PC-3 (cell line): ENCODE measurements at regions not wholly inside any gene's neighbourhood (a gene's known extent, or its start where the extent isn't known, plus 50 kb on each side); places are given as distances from the start of the nearest gene placed in this dataset.

ENCODE experiments used
- EZH2 ChIP-seq: fragments of 300-600 bp; sonication (generic); IDR thresholded peaks from one replicate; pipeline ENCODE4 v1.6.1; 2017; ENCODE audit warnings: antibody characterized with exemption, mild to moderate bottlenecking, low read length; ENCODE audit not compliant: unreplicated experiment
- TF ChIP-seq, protein P1 (sequence below): fragments of 300-600 bp; sonication (generic); conservative IDR thresholded peaks from 2 replicates; pipeline ENCODE4 v1.5.1; 2017; ENCODE audit warnings: antibody characterized with exemption, low read depth, mild to moderate bottlenecking, low read length

DNA sequence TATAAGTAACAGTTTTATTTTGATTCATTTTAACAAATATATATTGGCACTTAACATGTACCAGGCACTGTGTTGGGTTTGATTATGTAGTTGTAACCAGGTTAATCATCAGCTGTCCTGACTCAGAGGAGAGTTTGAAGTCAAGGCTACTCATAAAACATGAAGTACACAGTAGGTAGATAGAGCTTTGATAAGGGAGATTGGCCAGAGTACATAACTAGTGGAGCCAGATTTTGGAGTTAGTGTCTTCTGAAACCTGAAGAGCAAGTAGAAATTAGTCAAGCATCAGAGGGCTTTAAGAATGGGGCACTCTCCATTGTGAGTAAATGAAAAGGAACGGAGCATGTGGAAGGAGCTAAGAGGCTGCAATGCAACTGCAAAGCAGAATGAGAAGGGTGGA lies 333.9 kb downstream of the RFC3 start:
- TF ChIP-seq, protein P1, sequence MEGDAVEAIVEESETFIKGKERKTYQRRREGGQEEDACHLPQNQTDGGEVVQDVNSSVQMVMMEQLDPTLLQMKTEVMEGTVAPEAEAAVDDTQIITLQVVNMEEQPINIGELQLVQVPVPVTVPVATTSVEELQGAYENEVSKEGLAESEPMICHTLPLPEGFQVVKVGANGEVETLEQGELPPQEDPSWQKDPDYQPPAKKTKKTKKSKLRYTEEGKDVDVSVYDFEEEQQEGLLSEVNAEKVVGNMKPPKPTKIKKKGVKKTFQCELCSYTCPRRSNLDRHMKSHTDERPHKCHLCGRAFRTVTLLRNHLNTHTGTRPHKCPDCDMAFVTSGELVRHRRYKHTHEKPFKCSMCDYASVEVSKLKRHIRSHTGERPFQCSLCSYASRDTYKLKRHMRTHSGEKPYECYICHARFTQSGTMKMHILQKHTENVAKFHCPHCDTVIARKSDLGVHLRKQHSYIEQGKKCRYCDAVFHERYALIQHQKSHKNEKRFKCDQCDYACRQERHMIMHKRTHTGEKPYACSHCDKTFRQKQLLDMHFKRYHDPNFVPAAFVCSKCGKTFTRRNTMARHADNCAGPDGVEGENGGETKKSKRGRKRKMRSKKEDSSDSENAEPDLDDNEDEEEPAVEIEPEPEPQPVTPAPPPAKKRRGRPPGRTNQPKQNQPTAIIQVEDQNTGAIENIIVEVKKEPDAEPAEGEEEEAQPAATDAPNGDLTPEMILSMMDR, result no peak
- no peak for TF ChIP-seq EZH2
